ENCODE measurements at regions not wholly inside any gene's neighbourhood (a gene's known extent, or its start where the extent isn't known, plus 50 kb on each side); places are given as distances from the start of the nearest gene placed in this dataset.

- WGBS, 5 donors = 58 to 81% (median 62%) methylated on average over 1 of the region's 1 CpG
- intact Hi-C loops (cut with DNase I; ENCODE audit: low total_unique reads) = no loop called here
- peak overlapping the region in 3 of 8 donors; percentile 29 to 33 (median 31) for H3K27ac ChIP-seq
- H3K4me3 ChIP-seq = no peak overlapping the region
- no peak for TF ChIP-seq POLR2A (IDR thresholded peaks at IDR 0.05)
- no peak for TF ChIP-seq POLR2AphosphoS5 (IDR thresholded peaks at IDR 0.05)
- no peak for TF ChIP-seq CTCF (IDR thresholded peaks at IDR 0.05 in 8 of 11, conservative IDR thresholded peaks at IDR 0.05 in 3 of 11)
- H3K4me1 ChIP-seq = peaks cover 0 to 6% (median 0%) of the 10 kb centered on the region in 6 donors
- no peaks in the 10 kb centered on the region for H3K27me3 ChIP-seq (replicated peaks in 1 of 7)
- H3K36me3 ChIP-seq = no peaks in the 10 kb centered on the region
- no peak for DNase-seq
- H3K9me3 ChIP-seq = no peaks in the 10 kb centered on the region
These were observed 371.7 kb downstream of the PIK3C3 start for GRCh38 chr18:42326752-42327151.

DNA sequence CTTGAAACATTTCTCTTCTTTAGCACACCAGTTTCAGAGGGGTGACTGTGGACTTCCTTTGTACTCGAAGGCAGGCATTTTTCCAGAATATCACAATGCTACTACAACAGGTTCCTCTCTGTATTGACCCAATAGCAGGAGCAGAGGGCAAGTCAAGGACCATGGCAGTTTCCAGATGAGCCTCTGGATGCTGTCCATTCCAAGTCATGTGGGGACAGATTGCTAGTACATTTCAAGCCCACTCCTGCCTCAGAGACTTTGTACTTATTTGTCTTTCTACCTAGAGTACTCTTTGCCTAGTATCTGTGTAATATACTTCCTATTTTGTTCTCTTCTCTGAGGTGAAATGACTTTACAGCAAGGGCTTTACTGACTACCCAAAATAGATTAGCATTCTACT, 373.9 kb downstream of the PIK3C3 start:
- TF ChIP-seq POLR2A (IDR thresholded peaks at IDR 0.05) (no peak), CTCF (IDR thresholded peaks at IDR 0.05 in 8 of 11, conservative IDR thresholded peaks at IDR 0.05 in 3 of 11) (no peak), POLR2AphosphoS5 (IDR thresholded peaks at IDR 0.05) (no peak)
- DNase-seq = no peak
- whole genome bisulfite sequencing, 5 donors = 50 to 66% (median 54%) methylated on average over 1 of the region's 1 CpG

GRCh38 chr18:42330296-42330695, 375.3 kb downstream of the PIK3C3 start:
- intact Hi-C loops (cut with DNase I; ENCODE audit: low total_unique reads) = no loop called here
- H3K4me3 ChIP-seq = no peak overlapping the region
- WGBS, 5 donors = 73 to 90% (median 90%) methylated on average over 3 of the region's 3 CpGs
- no peak for DNase-seq
- H3K27ac ChIP-seq = no peak overlapping the region
- no peaks in the 10 kb centered on the region for H3K9me3 ChIP-seq
- H3K36me3 ChIP-seq = no peaks in the 10 kb centered on the region
- no peaks in the 10 kb centered on the region for H3K27me3 ChIP-seq (replicated peaks in 1 of 7)
- H3K4me1 ChIP-seq = peaks cover 0 to 6% (median 0%) of the 10 kb centered on the region in 6 donors
- TF ChIP-seq CTCF (IDR thresholded peaks at IDR 0.05 in 8 of 11, conservative IDR thresholded peaks at IDR 0.05 in 3 of 11) (no peak), POLR2AphosphoS5 (IDR thresholded peaks at IDR 0.05) (no peak), POLR2A (IDR thresholded peaks at IDR 0.05) (no peak)

More for the DNA sequence above, 373.9 kb downstream of the PIK3C3 start:
- Histone ChIP-seq H3K4me1 (peaks cover 0 to 6% (median 0%) of the 10 kb centered on the region in 6 donors), H3K27me3 (replicated peaks in 1 of 7) (no peaks in the 10 kb centered on the region), H3K9me3 (no peaks in the 10 kb centered on the region), H3K4me3 (no peak overlapping the region), H3K36me3 (no peaks in the 10 kb centered on the region), H3K27ac (no peak overlapping the region)
- intact Hi-C loops (cut with DNase I; ENCODE audit: low total_unique reads) = no loop called here

- no peak for TF ChIP-seq POLR2AphosphoS5 (IDR thresholded peaks at IDR 0.05)
- no peak for TF ChIP-seq POLR2A (IDR thresholded peaks at IDR 0.05)
- no peak for TF ChIP-seq CTCF (IDR thresholded peaks at IDR 0.05 in 8 of 11, conservative IDR thresholded peaks at IDR 0.05 in 3 of 11)
- WGBS, 5 donors = 69 to 79% (median 76%) methylated on average over 3 of the region's 3 CpGs
- H3K9me3 ChIP-seq = peaks cover 0 to 14% (median 3%) of the 10 kb centered on the region in 8 donors
These were observed 378.5 kb downstream of the PIK3C3 start for GRCh38 chr18:42333558-42333957.

More at GRCh38 chr18:42333558-42333957, 378.5 kb downstream of the PIK3C3 start:
- DNase-seq = no peak
- no peaks in the 10 kb centered on the region for H3K36me3 ChIP-seq
- no peaks in the 10 kb centered on the region for H3K27me3 ChIP-seq (replicated peaks in 1 of 7)
- intact Hi-C loops (cut with DNase I; ENCODE audit: low total_unique reads) = no loop called here
- H3K4me3 ChIP-seq = no peak overlapping the region
- no peaks in the 10 kb centered on the region for H3K4me1 ChIP-seq
- no peak overlapping the region for H3K27ac ChIP-seq

Measured in spleen (tissue), 11 donors.